ENCODE measurements at regions not wholly inside any gene's neighbourhood (a gene's known extent, or its start where the extent isn't known, plus 50 kb on each side); places are given as distances from the start of the nearest gene placed in this dataset.
"Not testable (repeated sequence)": the region's sequence is repeated elsewhere in the genome, so short reads cannot be mapped to it uniquely, and the experiment has no call there.

GRCh38 chr20:30387823-30388222 is 869.6 kb upstream of the DEFB115 start:
- not testable (repeated sequence) for H3K36me3 ChIP-seq (ENCODE audit: control insufficient read depth in 4 of 4, insufficient read depth in 4 of 4, low read length in 4 of 4); DNase-seq; ATAC-seq (ENCODE audit: insufficient read depth, low FRiP score); H3K9ac ChIP-seq (ENCODE audit: insufficient read depth in 1 of 2, low read length in 2 of 2); H3K27me3 ChIP-seq (ENCODE audit: control insufficient read depth in 3 of 3, insufficient read depth in 3 of 3, low read length in 2 of 3); H3K27ac ChIP-seq (ENCODE audit: low read depth in 1 of 2, low read length in 1 of 2); H3K4me3 ChIP-seq; H3K9me3 ChIP-seq (ENCODE audit: control insufficient read depth in 4 of 4, insufficient read depth in 3 of 4, low read length in 3 of 4); H3K4me1 ChIP-seq (ENCODE audit: control insufficient read depth in 5 of 5, insufficient read depth in 5 of 5, low read length in 5 of 5)
- 88 to 98% methylated on average over 4 of the region's 4 CpGs for WGBS, 2 donors

GRCh38 chr20:30393523-30393922 is 863.9 kb upstream of the DEFB115 start:
- H3K9me3 ChIP-seq (ENCODE audit: control insufficient read depth in 4 of 4, insufficient read depth in 3 of 4, low read length in 3 of 4); H3K4me3 ChIP-seq; H3K9ac ChIP-seq (ENCODE audit: insufficient read depth in 1 of 2, low read length in 2 of 2); H3K27ac ChIP-seq (ENCODE audit: low read depth in 1 of 2, low read length in 1 of 2); H3K27me3 ChIP-seq (ENCODE audit: control insufficient read depth in 3 of 3, insufficient read depth in 3 of 3, low read length in 2 of 3); H3K36me3 ChIP-seq (ENCODE audit: control insufficient read depth in 4 of 4, insufficient read depth in 4 of 4, low read length in 4 of 4); H3K4me1 ChIP-seq (ENCODE audit: control insufficient read depth in 5 of 5, insufficient read depth in 5 of 5, low read length in 5 of 5); ATAC-seq (ENCODE audit: insufficient read depth, low FRiP score); DNase-seq: not testable (repeated sequence)
- 98% methylated on average over 1 of the region's 1 CpG for WGBS, 2 donors

- H3K4me1 ChIP-seq (ENCODE audit: control insufficient read depth in 5 of 5, insufficient read depth in 5 of 5, low read length in 5 of 5); H3K9ac ChIP-seq (ENCODE audit: insufficient read depth in 1 of 2, low read length in 2 of 2); H3K27me3 ChIP-seq (ENCODE audit: control insufficient read depth in 3 of 3, insufficient read depth in 3 of 3, low read length in 2 of 3); H3K4me3 ChIP-seq; H3K27ac ChIP-seq (ENCODE audit: low read depth in 1 of 2, low read length in 1 of 2); H3K9me3 ChIP-seq (ENCODE audit: control insufficient read depth in 4 of 4, insufficient read depth in 3 of 4, low read length in 3 of 4); ATAC-seq (ENCODE audit: insufficient read depth, low FRiP score); DNase-seq: not testable (repeated sequence)
- WGBS, 2 donors: 91 to 92% methylated on average over 2 of the region's 2 CpGs
- peaks cover 0 to 11% (median 6%) of the 10 kb centered on the region in 4 donors for H3K36me3 ChIP-seq (ENCODE audit: control insufficient read depth in 4 of 4, insufficient read depth in 4 of 4, low read length in 4 of 4)
These were observed 860.4 kb upstream of the DEFB115 start for GRCh38 chr20:30397111-30397510.

GRCh38 chr20:30405061-30405460 is 852.4 kb upstream of the DEFB115 start:
- not testable (repeated sequence) for DNase-seq; ATAC-seq (ENCODE audit: insufficient read depth, low FRiP score); H3K4me1 ChIP-seq (ENCODE audit: control insufficient read depth in 5 of 5, insufficient read depth in 5 of 5, low read length in 5 of 5); H3K9me3 ChIP-seq (ENCODE audit: control insufficient read depth in 4 of 4, insufficient read depth in 3 of 4, low read length in 3 of 4); H3K9ac ChIP-seq (ENCODE audit: insufficient read depth in 1 of 2, low read length in 2 of 2); H3K27ac ChIP-seq (ENCODE audit: low read depth in 1 of 2, low read length in 1 of 2); H3K27me3 ChIP-seq (ENCODE audit: control insufficient read depth in 3 of 3, insufficient read depth in 3 of 3, low read length in 2 of 3); H3K4me3 ChIP-seq
- WGBS, 2 donors: 96 to 100% methylated on average over 7 to 18 of the region's 18 CpGs
- H3K36me3 ChIP-seq (ENCODE audit: control insufficient read depth in 4 of 4, insufficient read depth in 4 of 4, low read length in 4 of 4): peaks cover 0 to 11% (median 7%) of the 10 kb centered on the region in 4 donors

GRCh38 chr20:30405585-30405984 is 851.9 kb upstream of the DEFB115 start:
- WGBS, 2 donors: 94 to 97% methylated on average over 12 to 27 of the region's 27 CpGs
- not testable (repeated sequence) for H3K4me3 ChIP-seq; DNase-seq; H3K9ac ChIP-seq (ENCODE audit: insufficient read depth in 1 of 2, low read length in 2 of 2); H3K36me3 ChIP-seq (ENCODE audit: control insufficient read depth in 4 of 4, insufficient read depth in 4 of 4, low read length in 4 of 4); H3K4me1 ChIP-seq (ENCODE audit: control insufficient read depth in 5 of 5, insufficient read depth in 5 of 5, low read length in 5 of 5); H3K27me3 ChIP-seq (ENCODE audit: control insufficient read depth in 3 of 3, insufficient read depth in 3 of 3, low read length in 2 of 3); H3K9me3 ChIP-seq (ENCODE audit: control insufficient read depth in 4 of 4, insufficient read depth in 3 of 4, low read length in 3 of 4); H3K27ac ChIP-seq (ENCODE audit: low read depth in 1 of 2, low read length in 1 of 2); ATAC-seq (ENCODE audit: insufficient read depth, low FRiP score)

GRCh38 chr20:30406370-30406769 is 851.1 kb upstream of the DEFB115 start:
- H3K36me3 ChIP-seq (ENCODE audit: control insufficient read depth in 4 of 4, insufficient read depth in 4 of 4, low read length in 4 of 4); H3K9me3 ChIP-seq (ENCODE audit: control insufficient read depth in 4 of 4, insufficient read depth in 3 of 4, low read length in 3 of 4); DNase-seq; H3K4me1 ChIP-seq (ENCODE audit: control insufficient read depth in 5 of 5, insufficient read depth in 5 of 5, low read length in 5 of 5); H3K4me3 ChIP-seq; H3K9ac ChIP-seq (ENCODE audit: insufficient read depth in 1 of 2, low read length in 2 of 2); H3K27ac ChIP-seq (ENCODE audit: low read depth in 1 of 2, low read length in 1 of 2); ATAC-seq (ENCODE audit: insufficient read depth, low FRiP score); H3K27me3 ChIP-seq (ENCODE audit: control insufficient read depth in 3 of 3, insufficient read depth in 3 of 3, low read length in 2 of 3): not testable (repeated sequence)
- WGBS, 2 donors: 0% methylated on average over 1 of the region's 1 CpG

Data from lung (tissue), 9 donors.